Right lobe of liver (tissue), 6 donors: ENCODE measurements at regions not wholly inside any gene's neighbourhood (a gene's known extent, or its start where the extent isn't known, plus 50 kb on each side); places are given as distances from the start of the nearest gene placed in this dataset.
A peak's percentile ranks its signal among the peaks of the same experiment; 100 is the strongest.

Experiments used
- ATAC-seq, 4 donors: fragments of 200-7000 bp; cut with Tn5 transposase; one replicate each; pipeline ENCODE4 v1.9.1; 2020; ENCODE audit warnings: mild to moderate bottlenecking in 4 of 4, moderate library complexity in 4 of 4
- DNase-seq, 3 donors: peaks; one replicate each; pipeline ENCODE4 v3.0.0-alpha.2; 2020
- H3K27ac ChIP-seq, 3 donors: fragments of 200-600 bp; one replicate each; pipeline ENCODE4 v1.8.0; 2022
- H3K27me3 ChIP-seq, 2 donors: fragments of 200-600 bp; one replicate each; pipeline ENCODE4 v1.8.0; 2022
- H3K36me3 ChIP-seq, 4 donors: fragments of 200-600 bp; sonication (generic) in 1 of 4; one replicate each; pipeline versions ENCODE4 v1.5.1 to v1.8.0; 2017 to 2022; ENCODE audit warnings: control low read depth in 1 of 4
- H3K4me1 ChIP-seq, 4 donors: fragments of 200-600 bp; sonication (generic) in 1 of 4; one replicate each; pipeline versions ENCODE4 v1.5.1 to v1.8.0; 2017 to 2022; ENCODE audit warnings: control low read depth in 1 of 4
- H3K4me3 ChIP-seq, 3 donors: fragments of 200-600 bp; one replicate each; pipeline ENCODE4 v1.8.0; 2022
- H3K9me3 ChIP-seq, 4 donors: fragments of 200-600 bp; sonication (generic) in 1 of 4; one replicate each; pipeline versions ENCODE4 v1.5.1 to v1.8.0; 2017 to 2022; ENCODE audit warnings: control low read depth in 1 of 4
- CTCF ChIP-seq, 4 donors: fragments of 200-600 bp in 3 of 4; fragments of 450-650 bp in 1 of 4; IDR thresholded peaks; one replicate each; pipeline versions ENCODE4 v1.5.1 to v1.8.0; 2016 to 2022; ENCODE audit warnings: antibody characterized with exemption in 4 of 4, mild to moderate bottlenecking in 2 of 4
- POLR2A ChIP-seq: fragments of 450-650 bp; IDR thresholded peaks from one replicate; pipeline ENCODE4 v1.6.1; 2017; ENCODE audit warnings: antibody characterized with exemption, mild to moderate bottlenecking
- WGBS: methylation state at CpG from one replicate; pipeline ENCODE4 v1.1.6; 2018; ENCODE audit warnings: low coverage, low lambda C conversion rate; ENCODE audit not compliant: insufficient coverage; ENCODE audit errors: missing lambda C conversion rate; 5-methylcytosine and 5-hydroxymethylcytosine counted together
- intact Hi-C, 2 donors: fragments of 100-400 bp; cut with DNase I; formaldehyde crosslinking; loops; one replicate each; pipeline versions ENCODE4 v1.11.2 to v1.14.1; 2022
- donor health status: DM: no; HTN: yes; CAD: no.
- donor health status: DM: no; HTN: no; CAD: no.
- donor health status: DM: no; HTN: no; CAD: no.
- donor health status: DM: no; HTN: yes; CAD: no.
- donor health status: DM: no; HTN: yes; CAD: no.

GRCh38 chr18:78542204-78542603 lies 437.4 kb upstream of the SALL3 start:
- Histone ChIP-seq H3K9me3 (no peaks in the 10 kb centered on the region), H3K4me3 (no peak overlapping the region), H3K27me3 (no peaks in the 10 kb centered on the region), H3K27ac (no peak overlapping the region), H3K4me1 (no peaks in the 10 kb centered on the region), H3K36me3 (no peaks in the 10 kb centered on the region)
- intact Hi-C loops = no loop called here
- TF ChIP-seq POLR2A = no peak
- TF ChIP-seq CTCF (IDR thresholded peaks at IDR 0.05) = no peak
- DNase-seq (peak in 2 of 3 donors; percentile 38 to 72), ATAC-seq (peak; percentile 54 to 74 (median 62))
- WGBS = 5% methylated on average over 4 of the region's 4 CpGs

- H3K27me3 ChIP-seq = no peaks in the 10 kb centered on the region
- ATAC-seq (no peak), DNase-seq (no peak)
- TF ChIP-seq CTCF (IDR thresholded peaks at IDR 0.05) = no peak
- no peak for TF ChIP-seq POLR2A
- intact Hi-C loops = no loop called here
- no peaks in the 10 kb centered on the region for H3K36me3 ChIP-seq
- H3K9me3 ChIP-seq = no peaks in the 10 kb centered on the region
- 33% methylated on average over 4 of the region's 9 CpGs for WGBS
- no peak overlapping the region for H3K27ac ChIP-seq
- H3K4me1 ChIP-seq = no peaks in the 10 kb centered on the region
- no peak overlapping the region for H3K4me3 ChIP-seq
These were observed 436.4 kb upstream of the SALL3 start for GRCh38 chr18:78543201-78543725.

GRCh38 chr18:78546281-78546680 lies 433.3 kb upstream of the SALL3 start:
- ATAC-seq (no peak), DNase-seq (no peak)
- 58% methylated on average over 5 of the region's 5 CpGs for WGBS
- intact Hi-C loops = no loop called here
- H3K9me3 ChIP-seq = no peaks in the 10 kb centered on the region
- no peak overlapping the region for H3K4me3 ChIP-seq
- H3K27me3 ChIP-seq = no peaks in the 10 kb centered on the region
- no peaks in the 10 kb centered on the region for H3K36me3 ChIP-seq
- H3K4me1 ChIP-seq = no peaks in the 10 kb centered on the region
- no peak for TF ChIP-seq CTCF (IDR thresholded peaks at IDR 0.05)
- no peak for TF ChIP-seq POLR2A
- H3K27ac ChIP-seq = no peak overlapping the region

GRCh38 chr18:78547817-78548216 lies 431.8 kb upstream of the SALL3 start:
- H3K4me3 ChIP-seq = no peak overlapping the region
- WGBS = 79% methylated on average over 4 of the region's 19 CpGs
- no peaks in the 10 kb centered on the region for H3K36me3 ChIP-seq
- H3K4me1 ChIP-seq = no peaks in the 10 kb centered on the region
- no peaks in the 10 kb centered on the region for H3K27me3 ChIP-seq
- TF ChIP-seq CTCF (IDR thresholded peaks at IDR 0.05) = no peak
- no peak for TF ChIP-seq POLR2A
- H3K27ac ChIP-seq = no peak overlapping the region
- intact Hi-C loops = no loop called here
- ATAC-seq (peak in 1 of 4 donors; percentile 28), DNase-seq (no peak)
- no peaks in the 10 kb centered on the region for H3K9me3 ChIP-seq
